Hepatocyte (in vitro differentiated cells): ENCODE measurements at regions not wholly inside any gene's neighbourhood (a gene's known extent, or its start where the extent isn't known, plus 50 kb on each side); places are given as distances from the start of the nearest gene placed in this dataset.

Source experiments
- DNase-seq: peaks from one replicate; pipeline ENCODE4 v3.0.0-alpha.2; 2016; ENCODE audit warnings: low spot score
- H2AFZ ChIP-seq: fragments of 200-600 bp; sonication (generic); 2 replicates; pipeline ENCODE4 v1.6.0; 2016; ENCODE audit warnings: antibody characterized with exemption, mild to moderate bottlenecking
- H3K27ac ChIP-seq: fragments of 200-600 bp; sonication (generic); 2 replicates; pipeline ENCODE4 v1.5.1; 2016; ENCODE audit warnings: mild to moderate bottlenecking
- H3K27me3 ChIP-seq: fragments of 200-600 bp; sonication (generic); 2 replicates; pipeline ENCODE4 v1.6.1; 2016
- H3K36me3 ChIP-seq: fragments of 200-600 bp; sonication (generic); replicated peaks from 2 replicates; pipeline ENCODE4 v1.5.1; 2016; ENCODE audit warnings: low read depth; ENCODE audit not compliant: insufficient read depth
- H3K4me1 ChIP-seq: fragments of 200-600 bp; sonication (generic); 2 replicates; pipeline ENCODE4 v1.5.1; 2016; ENCODE audit warnings: mild to moderate bottlenecking, moderate library complexity; ENCODE audit not compliant: insufficient read depth
- H3K4me2 ChIP-seq: fragments of 200-600 bp; sonication (generic); 2 replicates; pipeline ENCODE4 v1.6.0; 2016
- H3K4me3 ChIP-seq: fragments of 200-600 bp; sonication (generic); 2 replicates; pipeline ENCODE4 v1.5.1; 2016; ENCODE audit warnings: mild to moderate bottlenecking
- H3K79me2 ChIP-seq: fragments of 200-600 bp; sonication (generic); 2 replicates; pipeline ENCODE4 v1.6.0; 2017; ENCODE audit warnings: mild to moderate bottlenecking
- H3K9me2 ChIP-seq: fragments of 200-600 bp; sonication (generic); replicated peaks from 2 replicates; pipeline ENCODE4 v1.6.0; 2017; ENCODE audit warnings: mild to moderate bottlenecking; ENCODE audit not compliant: insufficient read depth
- H3K9me3 ChIP-seq: fragments of 200-600 bp; sonication (generic); 2 replicates; pipeline ENCODE4 v1.5.1; 2016; ENCODE audit warnings: low read depth, mild to moderate bottlenecking
- H4K20me1 ChIP-seq: fragments of 200-600 bp; sonication (generic); 2 replicates; pipeline ENCODE4 v1.6.0; 2016; ENCODE audit warnings: mild to moderate bottlenecking; ENCODE audit not compliant: insufficient read depth, poor library complexity, severe bottlenecking
- EZH2 ChIP-seq: fragments of 200-600 bp; sonication (generic); IDR thresholded peaks from 2 replicates; pipeline ENCODE4 v1.6.1; 2016; ENCODE audit warnings: antibody characterized with exemption, mild to moderate bottlenecking, borderline replicate concordance
- EZH2phosphoT487 ChIP-seq: fragments of 200-600 bp; sonication (generic); IDR thresholded peaks from one replicate; pipeline ENCODE4 v1.6.1; 2018; ENCODE audit warnings: antibody characterized with exemption, mild to moderate bottlenecking, low read depth, moderate library complexity; ENCODE audit not compliant: unreplicated experiment, severe bottlenecking
- WGBS: methylation state at CpG from one replicate; pipeline ENCODE4 v1.1.6; 2016; ENCODE audit warnings: low lambda C conversion rate; ENCODE audit errors: missing lambda C conversion rate; 5-methylcytosine and 5-hydroxymethylcytosine counted together
- TF ChIP-seq, protein P1 (sequence below): fragments of 200-600 bp; sonication (generic); IDR thresholded peaks from 2 replicates; pipeline ENCODE4 v1.5.1; 2016; ENCODE audit warnings: antibody characterized with exemption, mild to moderate bottlenecking; ENCODE audit not compliant: poor library complexity

DNA sequence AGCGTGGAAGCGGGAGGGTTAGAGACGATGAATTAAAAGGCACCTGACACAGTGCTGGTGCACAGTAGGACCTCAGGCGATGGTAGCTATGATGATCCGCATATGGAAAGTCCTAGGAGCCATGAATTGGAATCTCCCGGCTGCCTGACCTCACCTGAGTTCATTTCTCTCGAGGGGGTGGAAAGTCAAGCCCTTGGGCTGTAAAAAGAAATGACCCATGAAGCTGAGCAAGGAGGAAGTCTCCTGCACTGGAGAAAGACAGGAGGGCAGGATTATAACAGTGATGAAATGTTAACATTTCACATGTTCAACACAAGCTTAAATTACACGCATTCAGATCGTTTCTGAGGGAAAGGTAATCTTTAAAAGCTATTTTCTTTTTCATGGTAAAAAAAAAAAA, 481.2 kb downstream of the MATN1 start:
- Histone ChIP-seq H3K36me3 (no peaks in the 10 kb centered on the region), H4K20me1 (no peaks in the 10 kb centered on the region), H3K9me3 (no peaks in the 10 kb centered on the region), H3K27ac (no peak overlapping the region), H3K4me3 (no peak overlapping the region), H2AFZ (no peak overlapping the region), H3K4me1 (no peaks in the 10 kb centered on the region), H3K4me2 (no peak overlapping the region), H3K79me2 (no peaks in the 10 kb centered on the region), H3K9me2 (no peaks in the 10 kb centered on the region), H3K27me3 (no peaks in the 10 kb centered on the region)
- 65% methylated on average over 9 of the region's 9 CpGs for WGBS
- TF ChIP-seq EZH2 (no peak), EZH2phosphoT487 (no peak)
- TF ChIP-seq, protein P1, sequence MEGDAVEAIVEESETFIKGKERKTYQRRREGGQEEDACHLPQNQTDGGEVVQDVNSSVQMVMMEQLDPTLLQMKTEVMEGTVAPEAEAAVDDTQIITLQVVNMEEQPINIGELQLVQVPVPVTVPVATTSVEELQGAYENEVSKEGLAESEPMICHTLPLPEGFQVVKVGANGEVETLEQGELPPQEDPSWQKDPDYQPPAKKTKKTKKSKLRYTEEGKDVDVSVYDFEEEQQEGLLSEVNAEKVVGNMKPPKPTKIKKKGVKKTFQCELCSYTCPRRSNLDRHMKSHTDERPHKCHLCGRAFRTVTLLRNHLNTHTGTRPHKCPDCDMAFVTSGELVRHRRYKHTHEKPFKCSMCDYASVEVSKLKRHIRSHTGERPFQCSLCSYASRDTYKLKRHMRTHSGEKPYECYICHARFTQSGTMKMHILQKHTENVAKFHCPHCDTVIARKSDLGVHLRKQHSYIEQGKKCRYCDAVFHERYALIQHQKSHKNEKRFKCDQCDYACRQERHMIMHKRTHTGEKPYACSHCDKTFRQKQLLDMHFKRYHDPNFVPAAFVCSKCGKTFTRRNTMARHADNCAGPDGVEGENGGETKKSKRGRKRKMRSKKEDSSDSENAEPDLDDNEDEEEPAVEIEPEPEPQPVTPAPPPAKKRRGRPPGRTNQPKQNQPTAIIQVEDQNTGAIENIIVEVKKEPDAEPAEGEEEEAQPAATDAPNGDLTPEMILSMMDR = no peak
- DNase-seq = no peak

DNA sequence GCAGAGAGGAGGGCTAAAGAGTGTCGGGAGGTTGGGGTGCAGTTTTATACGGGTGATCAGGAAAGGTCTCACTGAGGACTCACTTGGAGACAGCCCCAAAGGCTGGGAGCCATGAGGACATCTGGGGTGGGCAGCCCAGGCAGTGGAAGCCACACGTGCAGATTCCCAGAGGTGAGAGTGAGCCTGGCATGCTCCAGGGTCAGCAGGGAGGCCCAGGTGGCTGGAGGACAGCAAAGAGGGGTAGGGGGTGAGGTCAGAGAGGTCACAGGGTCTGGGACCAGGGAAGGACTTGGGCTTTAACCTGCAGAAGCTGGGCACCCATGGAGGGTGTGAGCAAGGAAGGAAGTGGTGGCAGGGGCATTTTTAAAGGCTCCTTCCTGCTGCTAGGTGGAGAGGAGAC, 481.7 kb downstream of the MATN1 start:
- TF ChIP-seq EZH2 (no peak), EZH2phosphoT487 (no peak)
- 85% methylated on average over 3 of the region's 3 CpGs for WGBS
- Histone ChIP-seq H3K79me2 (no peaks in the 10 kb centered on the region), H3K4me1 (no peaks in the 10 kb centered on the region), H3K4me3 (no peak overlapping the region), H3K36me3 (no peaks in the 10 kb centered on the region), H3K9me3 (no peaks in the 10 kb centered on the region), H4K20me1 (no peaks in the 10 kb centered on the region), H3K27ac (no peak overlapping the region), H3K4me2 (no peak overlapping the region), H2AFZ (no peak overlapping the region), H3K9me2 (no peaks in the 10 kb centered on the region), H3K27me3 (no peaks in the 10 kb centered on the region)
- no peak for DNase-seq

DNA sequence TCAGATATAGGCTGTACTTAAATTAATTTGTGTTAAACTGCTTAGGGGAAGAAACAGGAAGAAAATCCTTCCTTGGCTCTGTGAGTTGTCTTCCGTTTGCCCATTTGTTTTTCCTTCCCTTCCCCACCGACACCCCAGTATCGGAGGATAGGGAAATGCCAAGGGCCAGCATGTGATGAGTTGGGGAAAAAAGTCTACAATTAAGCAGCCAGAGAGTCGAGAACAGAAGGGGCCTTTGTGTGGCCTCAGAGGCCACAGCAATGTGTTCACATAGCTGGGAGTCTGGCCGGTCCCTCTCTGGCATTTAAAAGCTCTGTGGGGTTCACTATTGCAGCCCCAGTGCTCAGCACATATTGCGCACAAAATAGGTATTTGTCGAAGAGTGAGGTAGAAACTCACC, 489.3 kb downstream of the MATN1 start:
- no peaks in the 10 kb centered on the region for H3K9me3 ChIP-seq
- H4K20me1 ChIP-seq = no peaks in the 10 kb centered on the region
- WGBS = 87% methylated on average over 7 of the region's 7 CpGs
- no peaks in the 10 kb centered on the region for H3K9me2 ChIP-seq
- no peak overlapping the region for H2AFZ ChIP-seq
- no peak overlapping the region for H3K4me2 ChIP-seq
- H3K79me2 ChIP-seq = no peaks in the 10 kb centered on the region
- H3K4me1 ChIP-seq = no peaks in the 10 kb centered on the region
- DNase-seq = no peak
- no peak for TF ChIP-seq EZH2
- TF ChIP-seq, protein P1 = no peak
- TF ChIP-seq EZH2phosphoT487 = no peak
- H3K36me3 ChIP-seq = no peaks in the 10 kb centered on the region
- no peak overlapping the region for H3K27ac ChIP-seq
- H3K4me3 ChIP-seq = no peak overlapping the region
- H3K27me3 ChIP-seq = no peaks in the 10 kb centered on the region

DNA sequence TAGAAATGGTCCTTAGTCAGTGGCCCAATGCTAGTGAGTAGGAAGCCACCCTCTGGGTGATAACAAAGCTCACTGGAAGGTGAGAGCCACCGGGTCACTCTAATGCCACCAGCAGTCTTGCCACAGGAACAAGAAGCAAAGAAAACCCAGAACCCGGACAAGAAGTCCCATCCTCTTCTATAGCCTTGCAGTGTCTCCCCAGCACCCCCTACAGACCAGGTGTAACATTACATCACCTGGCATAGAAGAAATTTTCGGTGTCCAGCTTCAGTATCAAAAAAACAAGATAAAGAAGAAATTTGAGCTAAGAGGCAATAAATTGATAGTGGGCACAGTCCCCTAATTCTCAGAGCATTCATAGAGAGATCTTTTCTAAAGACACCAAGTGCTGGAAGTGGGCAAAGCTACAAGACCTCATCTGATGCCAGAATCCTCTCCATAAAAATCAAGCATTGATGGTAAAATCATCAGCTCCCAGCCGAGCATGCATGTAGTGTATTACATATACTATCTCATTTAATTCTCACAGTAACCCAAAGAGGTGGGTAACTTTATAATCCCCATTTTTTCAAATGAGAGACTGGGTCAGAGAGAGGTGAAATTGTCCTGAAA, 491.0 kb downstream of the MATN1 start:
- H3K4me2 ChIP-seq = no peak overlapping the region
- H3K27ac ChIP-seq = no peak overlapping the region
- no peaks in the 10 kb centered on the region for H3K9me3 ChIP-seq
- TF ChIP-seq, protein P1 = peak; percentile 44
- TF ChIP-seq EZH2phosphoT487 (no peak), EZH2 (no peak)
- H2AFZ ChIP-seq = no peak overlapping the region
- no peaks in the 10 kb centered on the region for H3K27me3 ChIP-seq
- H3K4me3 ChIP-seq = no peak overlapping the region
- no peaks in the 10 kb centered on the region for H4K20me1 ChIP-seq
- 40% methylated on average over 4 of the region's 4 CpGs for WGBS
- no peaks in the 10 kb centered on the region for H3K9me2 ChIP-seq
- peak; percentile 27 for DNase-seq
- H3K36me3 ChIP-seq = no peaks in the 10 kb centered on the region
- H3K79me2 ChIP-seq = no peaks in the 10 kb centered on the region
- no peaks in the 10 kb centered on the region for H3K4me1 ChIP-seq
